ENCODE measurements at regions not wholly inside any gene's neighbourhood (a gene's known extent, or its start where the extent isn't known, plus 50 kb on each side); places are given as distances from the start of the nearest gene placed in this dataset.

DNA sequence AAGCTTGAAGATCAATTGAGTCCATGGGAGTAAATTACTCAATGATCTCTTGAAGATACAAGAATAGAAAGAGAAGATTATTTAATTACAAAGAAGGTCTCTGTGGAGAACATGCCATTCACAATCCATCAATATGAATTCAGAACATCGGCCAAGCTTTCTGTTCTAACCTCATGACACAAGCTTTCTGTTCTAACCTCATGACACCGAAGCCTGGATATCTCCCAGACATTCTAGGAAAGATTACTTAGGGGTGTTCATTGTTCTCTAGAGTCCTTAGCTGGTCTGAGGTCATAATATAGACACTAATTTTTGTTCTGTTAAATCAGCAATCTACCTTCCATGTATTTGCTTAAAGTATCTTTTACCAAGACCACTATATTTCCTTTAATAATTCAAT is 95.5 kb downstream of the RDH14 start:
- DNase-seq = no peak

DNA sequence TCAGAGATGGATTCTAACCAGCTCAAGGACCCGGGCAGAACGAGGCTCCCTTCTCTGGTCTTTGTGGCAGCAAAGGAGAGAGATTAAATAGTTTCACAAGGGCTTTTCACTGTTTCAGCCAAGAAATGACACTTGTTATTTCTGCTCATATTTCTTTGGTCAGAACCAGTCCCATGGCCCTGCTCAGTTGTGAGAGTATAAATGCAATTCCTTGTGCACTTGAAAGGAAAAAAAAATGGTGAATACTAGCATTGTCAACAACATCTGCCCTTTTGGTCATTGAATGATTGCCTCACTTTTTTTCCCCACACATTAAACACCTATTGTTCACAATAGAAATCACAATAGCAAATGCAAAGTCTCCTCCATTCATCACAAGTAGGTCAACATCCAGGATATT is 104.4 kb downstream of the RDH14 start:
- DNase-seq = no peak

DNA sequence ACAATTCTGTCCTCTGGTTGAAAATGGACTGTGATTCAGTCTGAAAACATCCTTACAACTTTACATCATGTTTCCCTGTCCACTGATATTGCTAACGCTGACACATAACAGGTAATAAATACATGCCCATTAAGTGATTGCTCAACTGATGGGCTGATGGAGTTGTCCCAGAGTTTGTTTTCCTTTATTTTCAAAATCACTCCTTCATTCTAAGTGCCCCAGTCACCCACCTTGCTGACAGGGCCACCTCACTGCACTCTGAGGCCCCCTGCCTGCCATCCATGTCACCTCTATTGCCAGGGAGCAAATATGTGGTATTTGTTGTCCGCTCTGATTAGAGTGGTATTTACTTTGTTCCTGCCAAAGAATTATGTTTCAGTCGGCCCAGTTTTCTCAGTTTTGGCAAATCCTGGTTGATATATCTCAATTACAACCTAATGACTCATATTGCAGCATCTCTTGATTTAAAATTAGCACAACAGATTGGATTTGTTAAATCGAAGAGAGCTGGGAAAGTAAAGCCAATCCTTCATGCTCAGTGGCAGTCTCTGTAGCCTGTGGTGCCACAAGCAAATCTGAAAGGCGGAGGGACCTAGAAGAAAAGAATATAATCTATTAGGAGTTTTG is 105.1 kb downstream of the RDH14 start:
- DNase-seq = no peak

DNA sequence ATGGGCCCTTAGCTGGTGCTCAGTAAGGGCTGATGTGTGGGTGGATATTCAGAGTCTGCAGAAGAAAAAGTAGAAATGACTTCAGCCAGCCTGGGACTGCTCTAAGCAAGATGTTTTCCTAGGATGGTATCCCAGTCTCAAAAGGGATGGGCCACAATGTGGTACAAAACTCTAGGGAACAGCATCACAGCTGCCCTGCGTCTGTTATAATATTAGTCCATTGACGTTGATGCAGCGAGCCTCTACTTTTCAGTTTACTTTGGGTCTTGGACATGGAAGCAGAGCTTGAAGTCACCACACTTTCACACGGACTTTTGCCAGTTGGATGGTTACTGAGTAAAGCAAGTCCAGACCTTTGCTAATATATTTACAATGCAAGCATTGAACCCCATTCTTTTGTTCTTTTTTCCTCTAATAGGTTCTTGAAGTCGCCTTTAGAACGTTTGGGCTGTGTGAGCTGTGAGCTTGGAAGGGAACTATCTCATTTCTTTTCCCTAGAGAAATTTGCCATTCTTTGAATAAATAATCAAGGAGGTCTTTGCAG is 105.7 kb downstream of the RDH14 start:
- no peak for DNase-seq

DNA sequence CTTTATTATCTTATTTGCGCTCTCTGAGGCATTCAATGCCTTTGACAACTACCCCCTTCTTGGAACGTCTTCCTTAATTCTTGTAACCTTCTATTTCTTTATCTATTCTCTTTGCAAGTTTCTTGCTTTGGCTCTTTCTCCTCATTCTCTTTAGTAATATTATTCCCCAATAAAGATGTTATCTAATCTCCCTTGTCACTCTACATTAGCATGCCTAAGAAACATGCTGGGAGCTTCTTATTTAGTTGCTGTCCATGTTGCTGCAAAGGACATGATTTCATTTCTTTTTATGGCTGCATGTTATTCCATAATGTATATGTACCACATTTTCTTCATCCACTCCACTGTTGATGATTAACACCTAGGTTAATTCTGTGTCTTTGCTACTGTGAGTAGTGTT is 113.7 kb downstream of the RDH14 start:
- DNase-seq = no peak

DNA sequence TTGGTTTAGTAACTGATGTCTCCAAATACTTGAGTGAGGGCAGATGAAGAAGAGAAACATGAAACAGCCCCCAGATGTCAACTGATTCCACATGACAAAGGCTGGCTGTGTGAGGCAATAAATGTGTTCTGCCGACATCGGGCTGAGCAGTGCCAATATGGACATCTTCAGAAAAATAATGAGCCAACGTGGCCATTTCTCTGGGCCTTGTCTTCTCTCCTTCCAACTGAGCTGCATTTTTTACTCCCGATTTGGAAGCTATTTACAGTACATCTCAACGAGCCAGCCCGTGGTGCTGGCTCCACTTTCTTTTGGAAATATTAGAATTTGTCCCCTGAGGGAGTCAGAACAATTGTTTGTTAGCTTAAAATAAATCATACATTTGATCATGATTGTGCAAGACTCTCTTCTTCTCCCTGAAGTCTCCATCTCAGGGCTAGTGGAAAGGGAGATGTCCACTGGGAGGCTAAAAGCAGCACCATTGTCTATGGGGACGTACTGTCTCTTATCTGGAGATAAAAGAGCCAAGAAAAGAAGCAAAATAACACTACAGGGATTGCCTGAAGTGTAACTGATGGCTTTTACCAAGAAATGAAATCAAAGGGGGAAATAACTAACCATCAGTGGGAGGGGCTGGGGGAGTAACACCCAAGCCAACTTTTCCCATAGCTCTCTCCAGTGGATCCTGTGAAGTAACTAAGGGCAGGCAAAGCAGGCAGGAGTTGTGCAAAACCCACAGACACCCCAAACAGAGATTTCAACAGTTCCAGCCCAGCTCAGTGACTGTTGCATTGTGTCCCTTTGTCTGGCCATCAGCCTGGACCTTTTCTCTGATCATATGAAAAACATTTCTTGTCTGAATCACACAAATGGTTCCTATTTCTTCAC is 114.8 kb downstream of the RDH14 start:
- DNase-seq = no peak

DNA sequence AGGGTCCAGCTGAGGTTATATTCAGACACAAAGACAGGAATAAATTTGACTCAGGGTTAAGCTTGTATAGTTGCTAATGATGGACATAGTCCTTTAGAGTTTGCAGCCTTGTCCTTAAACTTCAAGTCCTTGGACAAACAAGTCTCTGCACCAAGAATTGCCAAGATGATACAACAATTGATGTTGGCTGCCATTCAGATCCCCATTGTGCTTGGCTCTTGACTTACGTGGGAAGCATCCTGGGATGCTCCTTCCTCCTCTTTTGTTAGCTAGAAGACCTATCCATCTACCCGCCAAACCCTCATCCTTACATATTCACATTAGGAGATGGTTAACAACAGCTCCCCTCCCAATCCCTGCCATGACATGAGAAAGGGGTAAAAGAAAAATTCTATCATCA is 115.6 kb downstream of the RDH14 start:
- DNase-seq = no peak

DNA sequence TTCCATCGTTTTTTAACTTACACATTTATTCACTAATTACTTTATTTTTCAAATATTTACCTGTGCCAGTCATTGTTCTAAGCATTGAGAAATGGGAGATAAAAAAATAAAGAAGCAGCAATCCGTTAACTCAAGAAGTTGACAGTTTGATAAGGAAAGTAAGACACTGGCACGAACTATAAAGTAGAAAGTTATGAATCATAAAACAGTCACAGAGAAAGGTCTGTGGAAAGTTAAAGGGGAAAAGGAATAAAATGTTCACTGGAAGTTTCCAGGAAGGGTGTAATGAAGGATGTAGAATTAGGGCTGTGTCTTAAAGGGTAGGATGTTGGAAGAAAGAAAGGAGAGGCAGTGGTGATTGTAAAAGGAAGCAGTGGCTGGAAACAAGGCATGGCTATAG is 118.9 kb downstream of the RDH14 start:
- DNase-seq = no peak

DNA sequence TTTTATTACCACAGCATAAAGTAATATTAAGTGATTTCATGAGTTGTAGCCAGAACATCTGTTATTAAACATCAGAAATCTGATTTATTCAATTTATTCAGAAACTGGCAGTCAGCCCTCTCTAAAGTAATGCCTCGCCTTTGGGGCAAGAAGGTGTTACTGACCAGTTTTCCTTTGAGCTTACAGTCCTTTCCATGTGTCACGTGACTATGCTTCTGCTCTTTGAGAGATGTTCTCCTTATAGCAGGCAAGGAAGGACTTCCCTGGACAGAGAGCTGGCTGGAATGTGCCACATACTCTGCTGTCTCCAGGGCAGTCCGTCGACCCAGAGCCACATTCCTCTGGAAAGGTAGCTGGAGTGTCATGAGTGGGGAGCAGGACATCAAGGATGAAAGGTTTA is 119.7 kb downstream of the RDH14 start:
- DNase-seq = no peak

DNA sequence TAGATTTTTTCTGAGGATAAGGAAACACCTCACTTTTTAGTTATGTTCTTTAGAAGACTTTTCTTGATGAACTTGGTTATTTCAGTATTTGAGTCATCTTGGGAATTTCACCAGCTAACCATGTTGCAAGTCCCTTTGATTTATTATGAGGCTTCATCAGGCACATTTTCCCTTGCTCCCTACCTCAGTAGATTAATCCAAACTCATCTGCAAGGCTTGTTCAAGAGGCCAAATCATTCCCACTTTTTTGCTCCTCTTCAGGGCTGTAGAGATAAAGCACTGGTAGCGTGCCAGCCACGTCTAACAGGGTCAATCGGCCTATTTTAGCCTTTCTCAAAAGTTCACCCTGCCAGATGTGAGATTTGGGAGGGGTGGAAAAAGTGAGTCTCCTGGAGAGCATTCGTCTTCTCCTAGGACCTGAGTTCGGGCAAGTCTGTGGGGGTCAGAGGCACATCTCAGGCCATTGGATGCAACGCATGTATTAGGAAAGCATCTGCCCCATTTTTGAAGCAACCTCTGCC is 120.3 kb downstream of the RDH14 start:
- DNase-seq = no peak

DNA sequence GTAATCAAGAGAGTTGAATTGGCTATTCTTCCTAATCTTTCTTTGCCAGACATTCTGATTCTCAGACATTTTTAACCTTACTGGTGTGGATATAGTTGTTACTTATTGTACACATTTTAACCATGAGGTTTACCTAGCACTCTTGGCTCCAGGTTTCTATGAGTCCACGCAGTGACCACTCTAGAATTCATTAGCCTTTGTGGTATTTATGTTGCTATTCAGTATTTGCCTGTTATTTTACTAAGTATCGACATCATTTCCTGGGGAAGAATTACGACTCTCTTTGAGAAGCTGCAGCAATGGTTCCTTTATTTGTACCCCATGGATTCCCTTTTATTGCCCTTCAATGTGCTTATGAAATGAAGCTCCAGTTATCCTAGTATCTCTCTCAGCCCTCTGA is 120.7 kb downstream of the RDH14 start:
- no peak for DNase-seq

DNA sequence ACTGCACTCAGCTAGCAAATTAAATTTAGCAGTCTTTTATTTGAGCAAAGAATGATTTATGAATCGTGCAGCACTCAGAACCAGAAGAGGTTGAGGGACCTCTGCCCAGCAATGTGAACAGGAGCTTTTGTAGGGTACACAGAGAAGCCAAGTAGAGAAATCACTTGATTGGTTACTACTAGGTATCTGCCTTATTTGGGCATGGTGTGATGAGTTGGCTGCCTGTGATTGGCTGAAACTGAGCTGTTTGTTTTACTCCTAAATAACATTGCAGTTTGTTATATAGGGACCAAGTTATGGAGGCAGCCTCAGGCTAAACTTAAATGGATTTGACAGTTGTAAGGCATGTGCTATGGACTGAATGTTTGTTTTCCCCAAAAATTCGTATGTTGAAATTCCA is 122.5 kb downstream of the RDH14 start:
- no peak for DNase-seq

DNA sequence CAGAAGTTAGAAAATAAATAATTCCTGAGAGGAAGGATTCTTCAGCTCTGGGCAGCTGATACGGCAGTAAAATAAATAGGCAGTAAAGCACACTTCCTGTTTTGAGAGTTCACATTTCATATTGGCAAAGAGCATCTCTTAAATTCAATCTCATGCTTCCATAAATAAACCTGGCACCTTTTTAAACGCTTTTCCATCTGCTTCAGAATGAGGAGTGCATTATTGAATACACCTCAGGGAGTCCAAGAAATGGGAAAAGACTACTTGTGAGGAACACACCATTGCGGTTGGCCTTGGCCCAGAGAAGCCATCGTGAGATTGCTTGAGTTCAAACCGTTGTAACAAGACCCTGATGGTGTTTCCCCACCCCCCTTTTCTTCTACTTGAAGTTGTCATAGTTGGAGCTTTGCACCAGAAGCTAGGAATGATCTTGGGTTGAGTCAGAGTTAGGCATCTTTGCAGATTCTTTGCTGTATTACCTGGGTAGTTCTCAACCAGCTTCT is 123.9 kb downstream of the RDH14 start:
- DNase-seq = no peak

DNA sequence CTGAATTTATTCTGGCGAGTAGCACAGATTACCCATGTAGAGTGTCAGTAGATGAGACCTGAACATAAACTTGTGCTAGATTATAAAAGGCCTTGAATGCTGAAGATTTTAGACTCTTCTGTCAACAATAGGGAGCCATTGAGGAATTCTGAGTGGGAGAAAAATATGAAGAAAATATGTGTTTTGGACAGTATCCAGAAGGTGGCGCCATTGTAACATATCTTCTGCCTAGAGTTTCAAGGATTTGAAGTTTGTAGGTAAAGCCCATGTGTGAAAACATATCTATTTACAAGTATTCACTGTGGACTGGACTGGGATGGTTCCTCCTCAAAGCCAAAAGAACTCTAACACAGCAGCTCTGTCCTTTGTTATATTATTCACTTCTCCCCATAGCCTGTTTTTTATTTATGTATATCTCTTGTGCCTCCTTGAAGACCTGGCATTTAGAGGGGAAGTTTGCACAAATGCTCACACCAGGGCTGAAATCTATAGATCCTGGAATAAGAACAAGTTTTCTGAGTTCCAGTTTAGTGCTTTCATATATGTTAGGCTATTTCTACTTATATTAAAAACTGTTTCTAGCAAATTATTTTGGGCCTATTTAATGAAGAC is 124.9 kb downstream of the RDH14 start:
- no peak for DNase-seq

DNA sequence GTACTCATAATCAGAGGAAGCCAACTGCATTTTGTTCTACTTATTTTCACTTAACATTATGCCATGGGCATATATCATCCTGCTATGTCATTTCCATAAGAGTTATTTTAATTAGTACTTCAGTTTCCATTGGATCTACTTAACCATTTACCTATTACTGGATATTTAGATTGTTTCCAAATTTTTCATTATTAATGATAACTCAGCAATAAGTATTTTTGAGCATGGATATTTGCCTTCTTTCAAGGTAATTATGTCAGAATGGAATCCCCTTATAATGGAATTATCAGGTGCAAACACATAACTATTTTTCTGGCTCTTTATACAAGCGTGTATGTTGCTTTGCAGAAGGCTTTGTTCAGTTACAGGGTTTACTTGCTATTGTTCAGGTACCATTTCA is 126.6 kb downstream of the RDH14 start:
- DNase-seq = no peak

DNA sequence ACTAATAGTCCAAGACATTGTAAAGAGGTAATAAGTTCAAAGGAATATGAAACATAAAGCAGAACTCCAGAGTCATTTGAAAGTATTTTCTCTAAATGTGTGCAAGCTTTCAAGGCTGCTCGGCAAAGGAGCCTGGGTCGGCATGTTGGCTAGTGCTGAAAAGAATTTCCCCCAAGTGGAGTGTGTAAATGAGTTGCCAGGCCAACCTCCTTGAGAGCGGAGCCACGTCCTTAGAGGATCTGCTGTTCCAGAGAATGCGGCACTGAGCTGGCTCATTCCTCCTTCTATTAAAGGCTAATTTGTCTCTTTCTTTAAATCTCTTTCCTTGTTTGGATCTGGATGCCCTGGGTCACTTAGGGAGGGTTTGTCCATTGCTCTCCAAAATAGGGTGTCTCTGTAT is 127.5 kb downstream of the RDH14 start:
- DNase-seq = no peak

DNA sequence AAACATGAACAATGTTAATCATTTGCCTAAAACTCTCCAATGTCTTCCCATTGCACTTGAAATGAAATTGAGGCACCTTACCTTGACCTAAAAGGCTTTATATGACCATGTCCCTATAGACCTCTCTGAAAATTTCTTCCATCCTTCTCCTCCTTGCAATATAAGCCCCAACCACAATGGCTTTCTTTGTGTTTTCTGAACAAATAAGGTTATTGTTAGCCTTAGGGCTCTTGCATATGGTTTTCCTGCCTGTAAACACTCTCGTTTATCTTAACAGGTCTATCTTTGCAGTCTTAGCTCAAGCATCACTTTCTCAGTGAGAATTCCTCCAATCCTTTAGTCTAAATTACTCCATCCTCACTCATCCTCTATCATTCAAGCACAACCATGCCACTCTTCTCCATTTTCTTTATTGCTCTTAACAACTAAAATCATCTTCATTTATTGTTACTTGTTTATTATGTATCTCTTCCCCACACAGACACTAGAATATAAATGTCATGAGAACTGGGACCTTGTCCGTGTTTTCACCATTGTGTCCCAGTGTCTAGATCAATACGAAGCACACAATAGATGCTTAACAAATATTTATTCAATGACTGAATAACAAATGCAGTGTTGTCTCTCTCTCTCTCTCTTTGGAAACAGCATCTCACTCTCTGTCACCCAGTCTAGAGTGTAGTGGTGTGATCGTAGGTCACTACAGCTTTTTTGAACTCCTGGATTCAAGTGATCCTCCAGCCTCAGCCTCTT is 129.3 kb downstream of the RDH14 start:
- no peak for DNase-seq

DNA sequence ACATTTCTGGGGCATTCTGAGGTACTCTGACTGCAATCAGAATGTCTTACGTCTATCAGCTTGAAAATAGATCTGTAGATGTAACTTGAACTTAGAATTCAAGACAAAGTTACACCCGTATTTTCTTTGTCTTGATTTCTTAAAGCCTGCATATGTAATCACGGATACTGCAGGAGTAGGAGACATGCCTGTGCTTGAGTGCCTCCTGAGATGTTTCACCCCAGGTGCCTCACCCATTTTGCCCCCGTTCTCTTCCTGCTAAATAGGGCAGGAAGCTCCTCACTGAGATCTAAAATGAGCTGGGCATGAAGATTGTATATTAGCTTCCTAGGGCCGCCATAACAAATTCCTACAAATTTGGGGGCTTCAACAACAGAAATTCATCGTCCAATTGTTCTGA is 131.9 kb downstream of the RDH14 start:
- no peak for DNase-seq

DNA sequence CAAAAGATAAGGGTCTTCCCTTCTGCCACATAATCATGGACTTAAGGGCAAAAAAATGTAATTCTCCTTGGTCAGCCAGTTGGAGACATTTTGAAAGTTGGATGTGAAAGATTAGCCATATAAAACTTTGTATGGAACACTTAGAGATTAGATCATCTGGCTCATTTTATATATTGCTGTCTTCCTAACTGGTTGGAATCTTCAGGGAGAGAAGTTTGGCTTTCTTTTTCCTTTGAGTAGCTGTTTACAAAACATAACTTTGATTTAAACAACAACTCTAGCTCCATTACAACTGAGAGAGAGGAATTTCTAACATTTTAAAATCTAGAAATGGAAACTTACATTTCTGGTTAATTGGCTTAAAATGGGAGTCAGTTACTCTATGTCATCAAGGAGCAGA is 132.7 kb downstream of the RDH14 start:
- DNase-seq = no peak

DNA sequence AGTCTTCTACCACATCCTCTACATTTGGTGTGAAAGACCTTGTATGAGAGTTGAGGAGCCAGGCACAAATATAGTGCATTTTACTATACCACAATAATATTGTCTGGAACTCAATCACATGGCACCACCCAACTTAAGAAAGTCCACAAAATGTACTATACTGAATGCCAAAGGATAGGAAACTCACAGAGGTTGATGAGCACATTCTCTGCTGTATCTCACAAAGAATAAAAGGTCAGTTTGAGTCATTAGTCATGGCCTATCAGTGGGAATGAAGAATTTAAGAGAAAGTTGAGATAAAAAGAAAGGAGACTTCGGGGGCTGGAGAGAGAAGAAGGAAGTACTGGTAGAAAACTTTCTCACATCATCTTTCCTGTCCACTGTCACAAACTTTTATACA is 134.3 kb downstream of the RDH14 start:
- no peak for DNase-seq

DNA sequence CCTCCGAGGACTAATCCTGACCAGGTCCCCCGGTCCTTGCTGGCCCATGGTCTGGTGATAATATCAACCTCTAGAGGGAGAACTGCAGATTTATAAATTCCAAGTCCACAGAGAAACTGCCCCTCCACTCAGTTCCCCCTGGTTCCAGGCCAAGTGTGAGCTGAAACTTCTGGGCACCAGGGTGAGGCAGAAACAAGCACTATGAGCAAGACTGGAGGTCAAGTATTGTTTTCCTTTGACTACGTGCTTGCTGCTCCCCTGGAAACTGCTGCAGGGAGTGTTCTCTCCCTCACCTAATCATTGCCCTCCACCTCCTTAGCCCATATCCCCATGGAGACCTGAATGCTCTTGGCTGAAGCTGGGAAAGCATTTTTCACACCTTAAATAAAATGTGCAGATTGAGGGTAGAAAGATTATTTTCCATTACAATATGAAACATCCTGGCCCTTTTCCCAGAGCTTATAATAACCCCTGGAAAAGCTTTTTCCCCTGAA is 135.2 kb downstream of the RDH14 start:
- no peak for DNase-seq

DNA sequence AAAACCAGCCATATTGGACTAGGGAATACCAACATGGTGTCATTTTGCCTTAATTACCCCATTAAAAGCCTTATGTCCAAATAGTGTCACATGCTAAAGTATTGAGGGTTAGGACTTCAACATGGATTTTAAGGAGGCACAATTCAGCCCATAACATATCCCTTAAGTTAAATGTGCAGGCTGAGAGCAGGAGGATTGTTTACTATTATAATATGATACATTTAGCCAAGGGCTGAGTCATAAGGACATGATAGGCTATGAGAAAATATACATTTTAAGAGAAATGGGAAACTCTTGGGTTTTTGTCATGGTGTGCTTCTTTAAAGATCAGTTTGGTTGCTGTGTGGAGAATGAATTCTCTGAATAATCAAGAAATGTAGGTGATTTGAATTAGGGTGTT is 136.8 kb downstream of the RDH14 start:
- DNase-seq = no peak
